GM12892 (cell line): ENCODE measurements at regions not wholly inside any gene's neighbourhood (a gene's known extent, or its start where the extent isn't known, plus 50 kb on each side); places are given as distances from the start of the nearest gene placed in this dataset.

Experiments
- POLR2A ChIP-seq: IDR thresholded peaks from 2 replicates; pipeline ENCODE4 v1.6.1; 2011; ENCODE audit warnings: low read depth, low read length, control low read depth
- POLR2AphosphoS5 ChIP-seq: IDR thresholded peaks from 2 replicates; pipeline ENCODE4 v1.6.1; 2011; ENCODE audit warnings: low read depth, low read length, control low read depth
- TAF1 ChIP-seq: IDR thresholded peaks from 2 replicates; pipeline ENCODE4 v1.6.1; 2011; ENCODE audit warnings: low read depth, mild to moderate bottlenecking, control low read depth, low read length, borderline replicate concordance

DNA sequence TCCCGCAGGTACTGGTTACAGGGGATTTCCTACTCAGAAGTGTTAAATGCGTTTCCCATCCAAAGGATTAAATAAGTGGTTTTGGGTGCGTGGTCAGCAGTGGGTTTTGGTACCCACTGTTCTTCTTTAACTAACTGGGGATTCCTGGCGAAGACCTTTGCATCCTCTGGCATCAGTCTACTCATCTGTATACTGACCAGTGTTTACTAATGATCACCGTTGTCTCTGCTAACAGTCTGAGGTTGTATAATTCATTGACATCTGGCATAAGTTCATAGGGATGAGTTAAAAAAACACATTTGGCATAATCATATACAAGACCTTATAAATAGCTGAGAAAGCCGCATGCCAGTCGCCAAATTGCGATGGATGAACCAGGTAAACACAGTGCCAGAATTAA, 339.1 kb downstream of the PMP22 start:
- TF ChIP-seq POLR2A (no peak), POLR2AphosphoS5 (no peak), TAF1 (no peak)
